Glutamatergic neuron (in vitro differentiated cells): ENCODE measurements at regions not wholly inside any gene's neighbourhood (a gene's known extent, or its start where the extent isn't known, plus 50 kb on each side); places are given as distances from the start of the nearest gene placed in this dataset.

ENCODE experiments used
- DNase-seq: peaks from one replicate; pipeline ENCODE4 v3.0.0; 2022
- H3K27ac Mint-ChIP-seq: one replicate; pipeline ENCODE4 v1.8.0; 2020; ENCODE audit warnings: mild to moderate bottlenecking, mixed read lengths, inconsistent platforms; ENCODE audit not compliant: unreplicated experiment
- H3K27me3 Mint-ChIP-seq: one replicate; pipeline ENCODE4 v1.8.0; 2020; ENCODE audit warnings: mild to moderate bottlenecking, moderate library complexity, mixed read lengths, inconsistent platforms; ENCODE audit not compliant: unreplicated experiment
- H3K36me3 Mint-ChIP-seq: one replicate; pipeline ENCODE4 v1.8.0; 2020; ENCODE audit warnings: mild to moderate bottlenecking, mixed read lengths, inconsistent platforms; ENCODE audit not compliant: unreplicated experiment
- H3K4me1 Mint-ChIP-seq: one replicate; pipeline ENCODE4 v1.8.0; 2020; ENCODE audit warnings: mild to moderate bottlenecking, low read depth, mixed read lengths, inconsistent platforms; ENCODE audit not compliant: unreplicated experiment
- H3K4me3 Mint-ChIP-seq: one replicate; pipeline ENCODE4 v1.8.0; 2020; ENCODE audit warnings: mild to moderate bottlenecking, mixed read lengths, inconsistent platforms; ENCODE audit not compliant: unreplicated experiment
- H3K9me3 Mint-ChIP-seq: one replicate; pipeline ENCODE4 v1.8.0; 2020; ENCODE audit warnings: mild to moderate bottlenecking, moderate library complexity, mixed read lengths, inconsistent platforms; ENCODE audit not compliant: unreplicated experiment
- CTCF ChIP-seq: fragments of 200-600 bp; sonication (generic); IDR thresholded peaks from one replicate; pipeline ENCODE4 v1.5.0; 2021; ENCODE audit not compliant: partially characterized antibody, unreplicated experiment

- Mint-ChIP-seq H3K9me3 (no peaks in the 10 kb centered on the region), H3K27me3 (no peaks in the 10 kb centered on the region), H3K4me3 (no peak overlapping the region), H3K27ac (no peak overlapping the region), H3K36me3 (no peaks in the 10 kb centered on the region), H3K4me1 (peaks cover 4% of the 10 kb centered on the region)
- TF ChIP-seq CTCF = no peak
- DNase-seq = no peak
Measured at GRCh38 chr5:86411596-86411995, 206.1 kb upstream of the COX7C start.

GRCh38 chr5:86427158-86427557 is 190.6 kb upstream of the COX7C start:
- no peaks in the 10 kb centered on the region for H3K4me1 Mint-ChIP-seq

GRCh38 chr5:86439593-86440110 is 178.1 kb upstream of the COX7C start:
- no peak overlapping the region for H3K4me3 Mint-ChIP-seq
- TF ChIP-seq CTCF = no peak
- no peaks in the 10 kb centered on the region for H3K4me1 Mint-ChIP-seq
- no peaks in the 10 kb centered on the region for H3K27me3 Mint-ChIP-seq
- H3K9me3 Mint-ChIP-seq = no peaks in the 10 kb centered on the region
- H3K36me3 Mint-ChIP-seq = no peaks in the 10 kb centered on the region
- no peak for DNase-seq
- H3K27ac Mint-ChIP-seq = no peak overlapping the region

More at GRCh38 chr5:86427158-86427557, 190.6 kb upstream of the COX7C start:
- no peak overlapping the region for H3K27ac Mint-ChIP-seq
- no peak for DNase-seq
- H3K36me3 Mint-ChIP-seq = no peaks in the 10 kb centered on the region
- H3K4me3 Mint-ChIP-seq = no peak overlapping the region
- no peaks in the 10 kb centered on the region for H3K9me3 Mint-ChIP-seq
- no peaks in the 10 kb centered on the region for H3K27me3 Mint-ChIP-seq
- no peak for TF ChIP-seq CTCF

GRCh38 chr5:86442036-86442745 is 175.6 kb upstream of the COX7C start:
- no peaks in the 10 kb centered on the region for H3K36me3 Mint-ChIP-seq
- no peak for TF ChIP-seq CTCF
- H3K27me3 Mint-ChIP-seq = no peaks in the 10 kb centered on the region
- H3K4me1 Mint-ChIP-seq = no peaks in the 10 kb centered on the region
- no peak overlapping the region for H3K27ac Mint-ChIP-seq
- no peak overlapping the region for H3K4me3 Mint-ChIP-seq
- H3K9me3 Mint-ChIP-seq = no peaks in the 10 kb centered on the region
- DNase-seq = no peak

- TF ChIP-seq CTCF = no peak
- H3K27ac Mint-ChIP-seq = no peak overlapping the region
- H3K4me3 Mint-ChIP-seq = no peak overlapping the region
- no peaks in the 10 kb centered on the region for H3K36me3 Mint-ChIP-seq
- no peak for DNase-seq
- no peaks in the 10 kb centered on the region for H3K4me1 Mint-ChIP-seq
- H3K27me3 Mint-ChIP-seq = no peaks in the 10 kb centered on the region
- H3K9me3 Mint-ChIP-seq = no peaks in the 10 kb centered on the region
Measured at GRCh38 chr5:86447362-86447761, 170.4 kb upstream of the COX7C start.
